NCI-H526 treated with DMSO at 0.1 percent for 48 hours (cell line): ENCODE measurements at regions not wholly inside any gene's neighbourhood (a gene's known extent, or its start where the extent isn't known, plus 50 kb on each side); places are given as distances from the start of the nearest gene placed in this dataset.

Experiments used
- DNase-seq: peaks from one replicate; lab custom pipeline; 2025; lab: John Stamatoyannopoulos, UW

DNA sequence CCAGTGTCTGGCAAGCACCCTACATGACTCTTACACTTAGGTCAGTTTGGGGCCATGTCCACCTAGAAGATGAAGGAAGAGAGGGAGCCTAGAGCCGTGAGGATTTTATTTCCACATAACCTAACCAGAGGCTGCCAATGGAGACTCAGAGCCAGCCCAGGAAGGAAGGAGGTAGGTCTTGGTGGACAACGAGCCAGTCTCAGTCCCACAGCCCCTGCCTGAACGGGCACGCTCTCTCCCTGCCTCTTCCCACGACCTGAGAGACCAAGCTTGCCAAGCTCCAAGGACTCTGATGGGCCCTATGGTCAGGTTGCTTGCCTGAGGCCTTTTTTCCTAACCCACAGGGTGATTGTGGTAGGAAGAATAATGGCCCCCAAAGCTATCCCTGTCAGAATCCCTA, 188.4 kb downstream of the TFCP2L1 start:
- DNase-seq: no peak

DNA sequence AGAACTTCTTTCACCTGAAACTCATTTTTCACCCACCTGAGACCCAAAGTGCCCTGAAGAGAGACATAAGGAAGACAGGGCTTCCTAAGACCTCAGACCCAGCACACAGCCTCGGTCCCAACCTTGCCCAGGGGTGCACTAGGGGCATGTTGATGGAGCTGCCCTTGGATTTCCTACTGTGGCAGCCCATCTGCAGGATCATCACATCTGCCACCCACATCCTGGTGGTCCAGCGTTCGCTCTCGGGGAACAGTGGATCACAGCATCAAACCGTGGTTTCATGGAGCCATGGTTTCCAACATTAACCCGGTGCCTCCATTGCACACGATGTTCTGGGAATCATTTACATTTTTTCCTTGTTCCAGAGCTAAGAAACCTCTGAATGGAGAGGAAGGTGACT, 186.4 kb downstream of the TFCP2L1 start:
- DNase-seq: no peak

DNA sequence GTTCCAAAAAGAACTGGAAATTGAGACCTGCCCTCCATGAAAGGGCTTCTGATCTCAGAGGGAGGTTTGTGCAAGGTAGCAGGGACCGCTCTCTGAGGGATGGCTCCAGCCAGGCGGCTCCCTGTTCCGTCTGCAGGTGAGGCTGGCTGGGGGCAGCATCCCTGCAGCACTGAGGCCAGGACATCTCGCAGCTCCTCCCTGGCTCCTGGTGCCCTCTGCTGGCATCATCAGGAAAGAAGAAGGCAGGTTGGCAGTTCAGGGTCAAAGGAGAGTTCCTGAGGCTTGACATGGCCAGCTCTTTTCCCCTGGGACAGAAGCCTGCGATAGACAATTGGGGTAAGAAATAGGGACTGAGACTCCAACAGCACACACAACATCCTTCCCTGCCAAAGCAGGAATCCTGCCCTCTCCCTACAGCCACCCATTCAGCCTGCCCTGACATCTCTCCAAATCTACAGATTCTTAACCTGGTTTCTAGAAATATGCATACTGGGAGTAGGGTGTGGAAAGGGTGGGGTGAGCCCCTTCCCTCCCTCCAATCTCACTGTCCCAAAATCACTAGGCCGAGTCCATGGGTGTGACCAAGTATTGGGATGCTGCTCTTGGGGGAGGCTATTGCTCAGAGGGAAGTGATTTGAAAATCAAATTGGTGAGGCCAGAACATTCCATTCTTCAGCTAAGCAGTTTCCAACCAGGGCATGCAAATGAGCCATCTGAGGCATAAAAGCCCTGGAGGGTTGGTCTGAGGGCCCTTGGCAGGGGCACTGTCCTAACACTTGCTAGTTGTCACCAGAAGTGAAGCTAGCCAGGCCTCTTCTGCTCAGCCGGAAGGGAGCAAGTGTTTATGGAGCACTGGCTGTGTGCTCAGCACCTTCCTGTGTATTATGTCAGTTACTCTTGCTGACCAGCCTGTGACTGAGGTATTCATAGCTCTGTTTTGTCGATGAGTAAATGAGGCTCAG, 185.4 kb downstream of the TFCP2L1 start:
- DNase-seq: peak; percentile 66

DNA sequence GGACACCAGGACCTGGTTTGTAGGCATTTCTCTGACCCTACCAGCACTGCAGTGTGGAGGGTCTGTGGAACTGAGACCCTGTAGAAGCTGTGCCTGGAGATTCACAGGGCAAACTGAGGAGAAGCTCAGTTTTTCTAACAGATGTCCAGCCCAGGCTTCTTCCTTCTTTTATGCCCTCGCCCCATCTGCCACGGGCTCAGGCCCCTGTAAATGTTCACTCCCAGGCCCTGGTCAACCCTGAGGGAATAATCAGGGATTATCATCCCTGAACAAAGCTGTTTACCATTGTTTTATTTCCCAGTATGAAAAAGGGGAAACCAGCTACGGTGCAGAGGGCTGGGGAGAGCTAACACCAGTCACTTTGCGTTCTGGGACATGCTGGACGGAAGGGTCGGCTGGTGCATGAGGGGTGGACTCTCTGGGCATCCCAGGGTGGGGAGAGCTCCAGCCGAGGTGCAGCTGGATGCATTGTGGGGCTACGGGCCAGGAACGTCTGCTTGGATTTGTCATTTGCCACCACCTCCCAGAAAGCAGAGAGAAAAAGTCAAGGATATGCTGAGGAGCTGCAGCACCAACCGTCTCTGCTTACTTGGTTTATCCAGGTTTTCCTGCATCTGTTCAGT, 183.8 kb downstream of the TFCP2L1 start:
- DNase-seq: no peak

DNA sequence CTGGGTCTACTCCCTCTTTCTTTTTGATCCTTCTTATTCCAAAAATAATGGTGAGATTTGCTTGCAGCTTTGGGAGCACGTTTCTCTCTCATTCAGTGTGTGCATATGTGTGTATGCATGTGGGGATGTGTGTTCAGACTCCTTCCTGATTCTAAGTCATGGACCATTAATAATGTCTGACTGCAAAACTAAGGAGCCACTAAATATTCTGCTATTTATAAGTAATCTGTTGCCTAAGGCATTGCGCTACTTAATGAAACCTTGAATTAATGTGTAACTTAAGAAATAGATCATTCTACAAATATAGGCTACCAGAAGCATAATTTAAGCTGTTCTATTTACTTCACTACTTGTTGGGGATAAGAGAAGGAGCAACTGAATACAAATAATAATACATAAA, 182.1 kb downstream of the TFCP2L1 start:
- no peak for DNase-seq

DNA sequence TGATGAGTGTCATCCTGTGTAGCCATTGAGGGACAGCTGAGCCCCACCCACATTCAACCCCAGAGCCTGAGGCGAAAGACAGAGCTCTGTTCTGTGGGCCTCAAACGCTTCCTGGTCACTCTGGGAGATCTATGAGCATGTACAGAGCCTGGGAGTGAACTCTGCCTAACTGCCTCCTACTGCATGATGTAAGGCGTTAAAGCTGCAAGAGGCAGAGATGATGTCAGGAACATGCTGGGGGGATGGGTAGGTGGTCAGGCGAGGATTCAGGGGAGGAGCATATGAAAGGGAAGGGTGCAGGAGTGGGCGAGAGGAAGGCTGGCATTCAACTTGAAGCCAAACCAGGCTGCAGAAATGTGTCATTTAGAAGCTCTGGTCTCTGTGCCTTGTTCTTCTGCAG, 181.0 kb downstream of the TFCP2L1 start:
- no peak for DNase-seq

DNA sequence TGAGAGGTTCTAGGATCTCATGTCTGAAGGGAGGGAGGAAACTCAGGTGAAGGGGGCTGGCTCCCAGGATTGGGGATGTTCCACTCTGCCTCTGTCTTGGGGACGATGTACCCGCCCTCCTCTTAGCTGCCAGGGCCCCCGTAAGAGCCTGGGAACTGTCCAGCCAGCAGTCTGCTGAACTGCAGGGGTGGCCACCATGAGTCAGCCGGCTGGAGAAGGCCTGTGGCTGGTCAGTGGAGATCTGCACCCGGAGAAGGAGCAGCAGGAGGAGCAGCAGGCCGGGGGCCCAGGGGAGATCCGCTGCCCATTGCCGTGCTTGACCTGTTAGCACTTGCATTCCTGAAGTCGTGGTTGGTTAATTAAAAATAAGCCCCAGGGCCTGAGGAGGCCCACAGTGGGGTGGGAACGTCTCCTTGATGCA, 180.3 kb downstream of the TFCP2L1 start:
- DNase-seq: no peak

DNA sequence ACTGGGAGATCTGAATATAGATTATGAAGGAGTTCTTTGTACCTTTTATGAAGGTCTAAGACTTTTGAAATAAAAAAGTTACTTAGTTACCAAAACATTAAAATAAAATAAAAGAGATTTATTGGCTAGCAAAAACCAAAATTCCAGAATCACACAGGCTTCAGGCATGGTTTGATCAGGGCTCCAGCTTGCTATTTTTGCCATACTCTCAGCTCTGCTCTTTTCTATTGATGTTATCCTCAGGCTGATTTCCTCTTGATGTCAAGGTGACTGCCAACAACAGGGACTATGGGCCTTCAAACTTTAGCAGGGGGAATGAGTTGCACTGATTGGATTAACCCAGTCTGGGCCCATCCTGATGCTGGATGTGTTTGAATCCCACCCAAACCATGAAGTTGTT, 174.1 kb downstream of the TFCP2L1 start:
- no peak for DNase-seq

DNA sequence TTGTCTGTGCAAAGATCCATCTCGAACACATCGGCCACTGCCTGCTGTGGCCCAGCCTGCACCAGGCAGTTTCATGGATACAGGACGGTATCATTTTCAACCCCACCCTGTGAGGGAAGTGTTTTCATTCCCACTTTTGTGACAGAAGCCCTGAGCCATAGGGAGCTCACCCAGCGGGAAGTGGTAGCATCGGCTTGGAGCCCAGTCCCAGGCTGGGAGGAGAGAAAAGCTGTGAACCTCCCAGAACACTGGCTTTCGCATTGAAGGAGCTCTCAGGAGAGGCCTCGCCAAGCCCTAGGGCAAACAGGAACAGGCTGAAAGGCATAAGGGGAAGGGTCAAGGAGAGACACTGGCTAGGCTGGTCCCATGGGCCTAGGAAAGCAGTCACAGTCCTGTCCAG, 166.1 kb downstream of the TFCP2L1 start:
- DNase-seq: no peak

DNA sequence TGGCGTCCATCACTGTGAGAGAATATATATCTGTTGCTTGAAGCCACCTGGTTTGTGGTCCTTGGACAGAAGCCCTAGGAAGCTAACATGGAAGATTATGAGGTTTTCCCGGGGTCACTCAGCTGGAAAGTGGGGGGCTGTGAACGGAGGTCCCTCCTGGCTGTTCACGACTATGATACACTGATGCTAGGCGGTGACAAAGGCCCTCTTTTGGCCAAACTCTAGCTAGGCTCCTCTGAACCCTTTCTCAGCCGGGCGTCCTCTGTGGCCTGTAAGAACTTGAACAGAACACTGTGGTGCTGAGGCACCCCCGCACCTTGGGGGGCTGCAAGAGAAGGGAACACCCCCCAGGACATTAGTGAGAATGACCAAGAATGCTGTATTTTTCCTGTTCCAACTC, 164.6 kb downstream of the TFCP2L1 start:
- DNase-seq: no peak

DNA sequence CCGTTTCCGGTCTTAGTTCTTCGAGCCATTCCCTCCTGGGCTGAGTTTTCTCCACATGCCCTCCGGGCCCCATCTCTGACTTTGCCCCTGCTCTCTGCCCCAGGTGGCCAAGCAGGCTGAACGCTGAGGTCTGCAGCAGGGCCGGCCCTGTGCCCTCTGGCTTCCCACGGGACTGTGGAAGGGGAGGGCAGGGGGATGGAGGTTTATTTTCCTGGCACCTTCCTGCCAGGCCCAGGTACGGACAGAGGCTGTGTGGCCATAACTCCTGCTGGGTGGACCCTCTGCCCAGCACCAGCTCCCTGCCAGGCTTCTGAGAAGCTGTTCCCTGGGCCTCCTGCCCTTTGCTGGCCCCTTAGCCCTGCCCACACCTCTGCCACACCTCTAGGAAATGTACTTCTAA, 164.0 kb downstream of the TFCP2L1 start:
- no peak for DNase-seq

DNA sequence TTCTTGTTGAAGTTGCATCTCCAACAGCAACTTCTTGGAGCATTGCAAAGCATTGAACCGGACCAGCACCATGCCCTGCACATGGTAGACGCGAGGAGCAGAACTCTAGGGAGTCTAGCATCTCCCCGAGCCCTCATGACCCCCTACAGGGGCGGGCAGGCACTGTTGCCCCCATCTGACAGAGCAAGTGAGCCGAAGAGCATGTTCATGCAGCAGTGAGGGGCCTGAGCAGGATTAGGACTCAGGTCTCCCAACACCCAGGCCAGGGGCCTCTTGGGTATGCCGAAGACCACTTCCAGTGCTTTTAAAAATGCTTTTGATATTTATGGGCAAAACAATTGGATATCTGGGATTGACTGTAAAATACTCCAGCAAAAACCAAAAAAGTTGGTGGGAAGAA, 163.3 kb downstream of the TFCP2L1 start:
- no peak for DNase-seq

DNA sequence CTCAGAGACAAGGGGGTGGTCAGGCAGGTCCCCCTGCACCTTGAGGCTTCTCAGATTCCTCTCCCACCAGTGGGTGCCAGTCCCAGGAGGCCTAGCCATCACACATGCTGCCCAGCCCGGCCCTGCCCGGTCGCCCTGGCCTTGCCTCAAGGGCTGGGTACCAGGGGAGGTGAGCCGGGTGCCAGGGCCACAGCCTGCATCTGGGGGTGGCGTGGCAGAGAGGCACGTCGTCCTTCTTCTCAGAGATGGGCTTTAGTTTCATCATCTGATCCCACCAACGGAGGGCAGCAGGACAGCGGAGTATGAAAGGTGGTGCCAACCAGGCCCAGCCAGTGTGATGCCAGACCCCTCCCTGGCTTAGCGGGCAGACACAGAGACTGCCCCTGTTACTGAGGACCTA, 161.7 kb downstream of the TFCP2L1 start:
- DNase-seq: no peak

DNA sequence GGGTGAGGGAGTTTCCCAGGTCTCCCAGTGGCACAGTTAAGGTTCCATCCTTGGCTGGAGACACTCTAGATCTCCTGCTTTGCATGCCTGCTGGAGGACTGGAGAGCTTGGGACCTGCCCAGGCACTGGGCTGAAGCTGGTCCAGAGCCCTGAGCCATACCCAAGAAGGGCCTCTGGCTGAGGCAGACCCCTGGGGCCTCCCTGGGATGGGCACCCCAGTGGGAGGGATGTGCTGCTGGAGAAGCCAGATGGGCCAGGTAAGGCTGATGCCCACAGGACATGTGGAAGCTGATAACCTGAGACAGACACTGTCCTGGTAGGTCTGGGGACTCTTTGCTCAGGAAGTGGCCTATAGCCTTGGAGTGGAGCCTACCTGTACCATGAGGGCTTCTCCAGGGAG, 160.7 kb downstream of the TFCP2L1 start:
- no peak for DNase-seq

DNA sequence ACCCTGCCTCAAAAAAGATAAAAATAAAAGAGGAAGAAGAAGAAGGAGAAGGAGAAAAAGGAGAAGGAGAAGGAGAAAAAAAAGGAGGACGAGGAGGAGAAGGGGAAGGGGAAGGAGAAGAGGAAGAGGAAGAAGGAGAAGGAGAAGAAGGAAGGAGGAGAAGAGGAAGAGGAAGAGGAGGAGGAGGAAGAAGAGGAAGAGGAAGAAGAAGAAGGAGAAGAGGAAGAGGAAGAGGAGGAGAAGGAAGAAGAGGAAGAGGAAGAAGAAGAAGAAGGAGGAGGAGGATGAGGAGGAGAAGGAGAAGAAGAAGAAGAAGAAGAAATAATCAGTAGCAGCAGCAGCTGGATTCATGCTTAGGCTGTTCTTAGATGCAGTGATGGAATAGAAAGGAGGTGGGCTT, 159.7 kb downstream of the TFCP2L1 start:
- no peak for DNase-seq

DNA sequence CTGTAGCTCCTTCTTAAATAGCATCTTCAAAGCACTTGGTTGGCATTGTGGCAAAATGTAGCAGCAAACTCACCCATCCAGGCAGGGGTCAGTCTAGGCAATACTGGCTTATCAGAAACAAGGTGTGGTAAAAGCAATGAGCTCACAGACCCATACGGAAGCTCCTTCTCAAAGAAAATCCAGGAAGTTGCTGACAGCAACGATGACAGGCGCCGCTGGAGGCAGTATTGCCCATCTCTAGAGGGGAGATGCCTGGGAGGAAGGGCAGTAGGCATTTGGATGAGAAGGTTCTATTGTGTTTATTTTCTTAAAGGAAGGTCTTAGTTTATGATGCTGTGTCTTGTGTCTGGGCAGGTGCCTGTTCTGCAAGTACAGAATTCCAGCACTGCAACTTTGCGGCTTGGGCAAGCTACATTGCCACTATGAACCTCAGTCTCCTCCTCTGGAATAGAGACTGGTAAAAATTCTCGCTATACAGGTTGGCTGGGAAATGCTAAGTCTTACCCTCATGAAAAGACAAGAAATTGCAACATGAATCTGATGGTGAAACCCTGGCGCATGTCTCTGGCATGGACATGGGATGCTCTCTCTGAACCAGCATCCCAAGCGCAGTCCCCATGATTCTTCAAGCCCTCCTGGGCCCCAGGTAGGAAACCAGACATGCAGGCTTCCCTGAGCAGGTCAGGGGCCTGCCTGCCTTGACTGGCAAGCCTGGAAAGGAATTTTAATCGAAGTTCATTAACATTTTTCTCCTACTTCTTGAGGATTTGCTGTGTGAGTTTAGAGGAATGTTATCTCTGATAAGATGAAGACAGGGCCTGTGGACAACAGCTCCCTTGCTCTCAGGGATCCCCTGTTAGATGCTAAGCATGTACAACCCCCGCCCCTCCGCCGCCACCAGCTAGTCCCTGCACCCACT, 156.0 kb downstream of the TFCP2L1 start:
- DNase-seq: no peak

DNA sequence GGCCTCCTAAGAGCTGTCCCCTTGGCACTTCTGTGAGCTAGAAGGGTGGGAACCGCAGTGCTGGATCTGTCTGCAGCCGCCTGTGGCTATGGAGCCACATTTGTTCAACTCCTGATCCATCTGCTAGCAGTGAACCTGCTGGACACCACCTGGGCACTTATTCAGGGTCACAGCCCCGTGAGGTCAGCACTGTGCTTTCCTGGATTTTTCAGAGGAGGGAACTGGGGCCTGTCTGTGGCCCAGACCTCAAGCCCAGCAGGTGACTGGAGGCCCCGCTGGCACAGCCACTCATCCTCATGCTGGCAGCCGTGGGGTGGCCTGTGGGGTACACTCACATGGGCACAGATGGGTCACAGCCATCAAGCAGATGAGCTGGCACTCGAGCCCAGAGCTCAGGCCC, 155.3 kb downstream of the TFCP2L1 start:
- no peak for DNase-seq

DNA sequence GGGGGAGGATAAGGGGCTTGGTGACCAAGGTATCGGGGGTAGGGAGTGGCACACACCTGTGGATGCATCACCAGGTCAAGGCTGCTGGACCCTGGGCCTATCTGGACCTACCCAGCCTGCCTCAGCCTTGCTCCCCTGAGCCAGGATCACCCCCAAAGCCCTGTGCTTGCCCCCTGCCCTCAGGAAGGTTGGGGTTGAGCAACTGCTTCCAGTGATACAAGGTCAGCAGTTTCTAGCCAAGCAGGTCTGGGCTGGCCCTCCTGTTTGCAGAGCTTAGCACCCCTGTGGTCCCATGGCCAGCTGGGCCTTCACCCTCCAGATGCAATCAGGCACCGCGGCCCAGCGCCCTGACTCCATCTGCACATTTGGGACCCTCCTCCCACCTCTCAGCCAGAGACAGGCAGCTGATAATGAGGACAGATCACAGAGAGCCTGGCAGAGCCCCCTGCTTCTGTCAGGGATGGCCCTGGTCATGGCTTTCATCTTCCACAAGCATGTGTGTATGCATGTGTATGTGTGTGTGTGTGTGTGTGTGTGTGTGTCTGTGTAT, 154.6 kb downstream of the TFCP2L1 start:
- no peak for DNase-seq

DNA sequence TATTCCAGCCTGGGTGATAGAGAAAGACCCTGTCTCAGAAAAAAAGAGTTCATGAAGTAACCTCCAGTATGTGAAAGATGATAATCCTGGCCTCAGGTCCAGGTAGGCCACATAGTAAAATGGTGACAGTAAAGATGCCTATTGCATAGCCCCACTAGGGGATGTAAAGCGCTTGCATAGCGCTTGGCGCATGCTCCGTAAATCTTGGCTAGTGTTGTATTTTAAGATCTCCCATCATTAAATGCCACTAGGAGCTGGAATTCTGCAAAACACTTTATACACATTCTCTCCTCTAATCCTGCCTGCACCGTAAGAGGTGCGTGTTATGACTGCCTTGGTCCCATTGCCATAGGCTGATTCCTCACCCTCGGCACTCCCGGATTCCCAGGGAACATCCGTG, 153.6 kb downstream of the TFCP2L1 start:
- no peak for DNase-seq

DNA sequence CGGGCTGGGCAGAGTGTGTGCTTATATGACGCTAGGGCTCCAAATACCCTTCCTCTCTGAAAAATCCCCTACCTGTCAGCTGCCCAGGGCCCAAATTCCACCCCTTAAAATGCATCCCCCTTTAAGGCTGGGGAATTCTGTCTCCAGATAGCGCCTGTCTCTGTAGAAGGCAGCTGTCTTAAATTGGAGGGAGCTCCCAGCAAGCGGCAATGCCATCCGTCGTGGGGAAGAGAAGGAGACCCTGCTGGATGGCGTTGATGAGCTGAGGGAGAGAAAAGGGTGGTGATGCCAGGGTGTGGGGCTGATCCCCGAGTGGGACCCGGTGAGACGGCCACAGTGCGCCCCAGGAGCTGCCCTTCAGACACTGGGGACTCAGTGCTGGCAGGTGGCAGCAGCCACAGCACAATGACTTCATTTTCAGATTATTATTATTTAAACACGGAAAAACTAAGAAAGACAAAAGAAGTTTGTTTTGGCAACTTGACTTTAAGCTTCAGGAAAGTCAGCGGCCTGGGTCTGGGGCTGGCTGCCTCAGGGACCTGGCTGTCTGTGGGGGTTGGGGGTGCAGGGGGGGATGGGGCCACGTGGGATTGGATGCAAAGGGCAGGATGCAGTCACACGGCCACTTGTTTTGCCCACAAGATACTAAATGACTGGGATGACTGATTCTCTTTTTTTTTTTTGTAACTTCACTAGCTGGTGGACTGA, 152.8 kb downstream of the TFCP2L1 start:
- no peak for DNase-seq

DNA sequence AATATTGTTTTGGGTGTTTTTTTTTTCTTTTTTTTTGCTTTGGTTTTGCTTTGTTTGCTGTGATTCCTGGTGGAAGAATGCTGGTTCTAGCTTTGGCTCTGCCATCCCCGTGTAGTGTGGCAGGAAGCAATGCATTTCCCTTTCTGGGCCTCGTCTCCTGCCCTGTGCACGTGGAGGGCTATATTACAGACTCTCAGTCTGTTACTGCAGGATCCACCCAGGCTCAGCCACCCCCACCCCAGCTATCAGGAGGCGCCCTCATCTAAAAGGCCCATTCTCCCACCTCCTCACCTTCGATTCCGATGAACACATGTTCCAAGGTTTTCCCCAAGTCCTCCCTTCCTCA, 152.3 kb downstream of the TFCP2L1 start:
- DNase-seq: no peak
